Lung (tissue), 11 donors: ENCODE measurements at regions not wholly inside any gene's neighbourhood (a gene's known extent, or its start where the extent isn't known, plus 50 kb on each side); places are given as distances from the start of the nearest gene placed in this dataset.

Source experiments
- ATAC-seq: fragments of 200-7000 bp; cut with Tn5 transposase; one replicate; pipeline ENCODE4 v1.9.1; 2020; ENCODE audit warnings: moderate number of reproducible peaks; ENCODE audit not compliant: insufficient read depth, low FRiP score
- DNase-seq, 3 donors: peaks; one replicate each; pipeline ENCODE4 v3.0.0-alpha.2; 2013 to 2017
- H3K27ac ChIP-seq, 2 donors: one replicate each; pipeline ENCODE4 v1.5.1; 2013; ENCODE audit warnings: mild to moderate bottlenecking in 2 of 2, moderate library complexity in 2 of 2, control low read depth in 1 of 2, inconsistent platforms in 1 of 2, low read depth in 1 of 2, low read length in 1 of 2
- H3K27me3 ChIP-seq, 3 donors: one replicate each; pipeline ENCODE4 v1.5.1; 2013; ENCODE audit warnings: low read length in 2 of 3; ENCODE audit not compliant: control insufficient read depth in 3 of 3, insufficient read depth in 3 of 3
- H3K36me3 ChIP-seq, 4 donors: one replicate each; pipeline ENCODE4 v1.5.1; 2013; ENCODE audit warnings: low read length in 4 of 4, mild to moderate bottlenecking in 1 of 4, moderate library complexity in 1 of 4; ENCODE audit not compliant: control insufficient read depth in 4 of 4, insufficient read depth in 4 of 4
- H3K4me1 ChIP-seq, 5 donors: one replicate each; pipeline ENCODE4 v1.5.1; 2013; ENCODE audit warnings: low read length in 5 of 5, mild to moderate bottlenecking in 2 of 5, moderate library complexity in 1 of 5; ENCODE audit not compliant: control insufficient read depth in 5 of 5, insufficient read depth in 5 of 5
- H3K4me3 ChIP-seq: one replicate; pipeline ENCODE4 v1.5.1; 2013; ENCODE audit warnings: mild to moderate bottlenecking, control low read depth, moderate library complexity
- H3K9ac ChIP-seq, 2 donors: one replicate each; pipeline ENCODE4 v1.5.1; 2013; ENCODE audit warnings: low read length in 2 of 2, control low read depth in 1 of 2; ENCODE audit not compliant: insufficient read depth in 1 of 2
- H3K9me3 ChIP-seq, 4 donors: one replicate each; pipeline ENCODE4 v1.5.1; 2013; ENCODE audit warnings: low read length in 3 of 4, mild to moderate bottlenecking in 1 of 4, moderate library complexity in 1 of 4; ENCODE audit not compliant: control insufficient read depth in 4 of 4, insufficient read depth in 3 of 4
- CTCF ChIP-seq: IDR thresholded peaks from 2 replicates; pipeline ENCODE4 v1.5.1; 2012; ENCODE audit warnings: mild to moderate bottlenecking; ENCODE audit errors: control extremely low read depth, extremely low read depth
- WGBS, 2 donors: extraction: QIAGEN DNeasy Blood & Tissue Kit; methylation state at CpG; one replicate each; pipeline ENCODE4 v1.1.7; 2013; 5-methylcytosine and 5-hydroxymethylcytosine counted together
- donor health status: control.
- donor health status: control.
- donor health status: Bipolar disorder and iron deficiency.
- donor health status: healthy.
- donor health status: DM: yes; HTN: yes; CAD: no.

- Histone ChIP-seq H3K27ac (no peak overlapping the region), H3K9me3 (no peaks in the 10 kb centered on the region), H3K36me3 (no peaks in the 10 kb centered on the region), H3K9ac (no peak overlapping the region), H3K4me3 (no peak overlapping the region), H3K4me1 (peaks cover 0 to 18% (median 5%) of the 10 kb centered on the region in 5 donors), H3K27me3 (no peaks in the 10 kb centered on the region)
- no peak for TF ChIP-seq CTCF
- WGBS, 2 donors = 92 to 97% methylated on average over 1 of the region's 1 CpG
- no peak for DNase-seq
- no peak for ATAC-seq
These were observed 277.9 kb upstream of the RARB start for GRCh38 chr3:25150199-25150598.

GRCh38 chr3:25151281-25151902 is 276.7 kb upstream of the RARB start:
- DNase-seq (peak in 2 of 3 donors; percentile 65 to 70), ATAC-seq (no peak)
- Histone ChIP-seq H3K9me3 (no peaks in the 10 kb centered on the region), H3K27me3 (no peaks in the 10 kb centered on the region), H3K4me3 (no peak overlapping the region), H3K4me1 (peaks cover 0 to 11% (median 5%) of the 10 kb centered on the region in 5 donors), H3K9ac (peak overlapping the region in 1 of 2 donors; percentile 44), H3K27ac (peak overlapping the region in 1 of 2 donors; percentile 49), H3K36me3 (no peaks in the 10 kb centered on the region)
- WGBS, 2 donors = 44% methylated on average over 10 of the region's 10 CpGs
- TF ChIP-seq CTCF = no peak

GRCh38 chr3:25151903-25152295 is 276.2 kb upstream of the RARB start:
- no peak for DNase-seq
- no peak for TF ChIP-seq CTCF
- H3K27me3 ChIP-seq = no peaks in the 10 kb centered on the region
- no peak overlapping the region for H3K4me3 ChIP-seq
- peak overlapping the region in 1 of 2 donors; percentile 44 for H3K9ac ChIP-seq
- no peaks in the 10 kb centered on the region for H3K9me3 ChIP-seq
- no peak for ATAC-seq
- no peaks in the 10 kb centered on the region for H3K36me3 ChIP-seq
- H3K4me1 ChIP-seq = peaks cover 0 to 16% (median 5%) of the 10 kb centered on the region in 5 donors
- H3K27ac ChIP-seq = peak overlapping the region in 1 of 2 donors; percentile 16
- 28 to 50% methylated on average over 3 of the region's 3 CpGs for WGBS, 2 donors

GRCh38 chr3:25153136-25153535 is 274.9 kb upstream of the RARB start:
- DNase-seq (peak in 2 of 3 donors; percentile 61 to 66), ATAC-seq (no peak)
- H3K9ac ChIP-seq = no peak overlapping the region
- WGBS, 2 donors = 89% methylated on average over 9 of the region's 9 CpGs
- H3K36me3 ChIP-seq = no peaks in the 10 kb centered on the region
- no peaks in the 10 kb centered on the region for H3K27me3 ChIP-seq
- peaks cover 0 to 18% (median 5%) of the 10 kb centered on the region in 5 donors for H3K4me1 ChIP-seq
- H3K4me3 ChIP-seq = no peak overlapping the region
- TF ChIP-seq CTCF = no peak
- H3K27ac ChIP-seq = no peak overlapping the region
- H3K9me3 ChIP-seq = no peaks in the 10 kb centered on the region
